Heart left ventricle (tissue), 16 donors: ENCODE measurements at regions not wholly inside any gene's neighbourhood (a gene's known extent, or its start where the extent isn't known, plus 50 kb on each side); places are given as distances from the start of the nearest gene placed in this dataset.

Experiments
- ATAC-seq, 4 donors: fragments of 200-7000 bp; cut with Tn5 transposase; one replicate each; pipeline ENCODE4 v1.9.1; 2020 to 2022; ENCODE audit warnings: moderate library complexity in 4 of 4, mild to moderate bottlenecking in 3 of 4, moderate number of reproducible peaks in 1 of 4
- DNase-seq, 5 donors: peaks; one replicate each; pipeline ENCODE4 v3.0.0-alpha.2; 2020
- H3K27ac ChIP-seq, 12 donors: fragments of 200-600 bp; sonication (generic) in 4 of 12; one replicate each; pipeline versions ENCODE4 v1.5.0 to v1.8.0; 2016 to 2022; ENCODE audit warnings: mild to moderate bottlenecking in 2 of 12
- H3K27me3 ChIP-seq, 9 donors: fragments of 200-600 bp; sonication (generic) in 2 of 9; one replicate each; pipeline versions ENCODE4 v1.5.1 to v1.8.0; 2016 to 2022; ENCODE audit warnings: mild to moderate bottlenecking in 3 of 9
- H3K36me3 ChIP-seq, 9 donors: fragments of 200-600 bp; sonication (generic) in 2 of 9; one replicate each; pipeline versions ENCODE4 v1.5.0 to v1.8.0; 2018 to 2022; ENCODE audit warnings: mild to moderate bottlenecking in 2 of 9
- H3K4me1 ChIP-seq, 12 donors: fragments of 200-600 bp; sonication (generic) in 4 of 12; one replicate each; pipeline versions ENCODE4 v1.5.0 to v1.8.0; 2016 to 2022; ENCODE audit warnings: mild to moderate bottlenecking in 3 of 12
- H3K4me3 ChIP-seq, 12 donors: fragments of 200-600 bp; sonication (generic) in 4 of 12; one replicate each; pipeline versions ENCODE4 v1.5.0 to v1.8.0; 2017 to 2022; ENCODE audit warnings: mild to moderate bottlenecking in 9 of 12, moderate library complexity in 4 of 12
- H3K9me3 ChIP-seq, 12 donors: fragments of 200-600 bp; sonication (generic) in 4 of 12; one replicate each; pipeline versions ENCODE4 v1.5.0 to v1.8.0; 2016 to 2022; ENCODE audit warnings: mild to moderate bottlenecking in 1 of 12
- CTCF ChIP-seq, 12 donors: fragments of 200-600 bp; sonication (generic) in 4 of 12; IDR thresholded peaks; one replicate each; pipeline versions ENCODE4 v1.5.0 to v1.8.0; 2018 to 2022; ENCODE audit warnings: antibody characterized with exemption in 12 of 12, mild to moderate bottlenecking in 5 of 12
- POLR2A ChIP-seq, 2 donors: fragments of 450-650 bp; IDR thresholded peaks; one replicate each; pipeline ENCODE4 v1.6.1; 2017; ENCODE audit warnings: antibody characterized with exemption in 2 of 2, mild to moderate bottlenecking in 2 of 2, moderate library complexity in 2 of 2
- WGBS, 4 donors: extraction: QIAGEN DNeasy Blood & Tissue Kit in 2 of 4; methylation state at CpG; one replicate each; pipeline versions ENCODE4 v1.1.5 to v1.1.7; 2013 to 2018; 5-methylcytosine and 5-hydroxymethylcytosine counted together
- intact Hi-C, 10 donors: fragments of 100-400 bp; cut with DNase I; formaldehyde crosslinking; loops; one replicate each; pipeline versions ENCODE4 v1.11.1 to v1.14.2; 2022
- donor health status: ischemic (EF 13 %, LVEDD 7.1; RV severe dilation, severe dysfunction).
- donor health status: healthy with polysubstance abuse.
- donor health status: DM: no; HTN: yes; CAD: no.
- donor health status: DM: no; HTN: no; CAD: no.
- donor health status: ischemic (EF 25% LVEDD 6.9; RV normal size, moderate dysfunction).
- donor health status: ischemic (EF 25% LVEDD 5.7; RV mildly dilated, moderate dysfunction).
- donor health status: healthy.
- donor health status: DM: yes; HTN: yes; CAD: no.
- donor health status: ischemic (EF 35%, LVEDD 5.7; RV mildly dilated, moderate dysfunction).
- donor health status: nonischemic (EF 11% LVEDD 7.7; RV severe dilation, severe dysfunction).
- donor health status: DM: yes; HTN: yes; CAD: no.
- donor health status: PGD.
- donor health status: ischemic (EF 29% LVEDD 5.4; RV normal size, mild dysfunction).
- donor health status: nonischemic (EF 23%, LVEDD 6.1; RV moderate dilation, normal function).

- DNase-seq = no peak
- TF ChIP-seq POLR2A (IDR thresholded peaks at IDR 0.05) (no peak), CTCF (IDR thresholded peaks at IDR 0.05) (no peak)
- Histone ChIP-seq H3K9me3 (no peaks in the 10 kb centered on the region), H3K4me3 (no peak overlapping the region), H3K27ac (no peak overlapping the region), H3K4me1 (peaks cover 0 to 10% (median 1%) of the 10 kb centered on the region in 12 donors), H3K36me3 (no peaks in the 10 kb centered on the region), H3K27me3 (no peaks in the 10 kb centered on the region)
- WGBS, 4 donors = 24 to 44% (median 29%) methylated on average over 4 of the region's 4 CpGs
- ATAC-seq = no peak
- intact Hi-C loops = loop anchor here in 1 of 10 donors (10.0 kb wide), 1 partner anchor 150 kb away; no protein-coding TSS in a partner anchor
Observed at GRCh38 chr15:35834216-35834830, 288.4 kb upstream of the DPH6 start.

- Histone ChIP-seq H3K27ac (no peak overlapping the region), H3K27me3 (no peaks in the 10 kb centered on the region), H3K4me3 (no peak overlapping the region), H3K4me1 (peaks cover 0 to 10% (median 1%) of the 10 kb centered on the region in 12 donors), H3K9me3 (no peaks in the 10 kb centered on the region), H3K36me3 (no peaks in the 10 kb centered on the region)
- no peak for TF ChIP-seq CTCF (IDR thresholded peaks at IDR 0.05)
- TF ChIP-seq POLR2A (IDR thresholded peaks at IDR 0.05) = no peak
- DNase-seq = no peak
- intact Hi-C loops = loop anchor here in 1 of 10 donors (10.0 kb wide), 1 partner anchor 150 kb away; no protein-coding TSS in a partner anchor
- 64 to 87% (median 82%) methylated on average over 2 of the region's 2 CpGs for WGBS, 4 donors
- no peak for ATAC-seq
Observed at GRCh38 chr15:35834866-35835265, 288.9 kb upstream of the DPH6 start.

- TF ChIP-seq CTCF (IDR thresholded peaks at IDR 0.05) = no peak
- TF ChIP-seq POLR2A (IDR thresholded peaks at IDR 0.05) = no peak
- ATAC-seq = no peak
- no peaks in the 10 kb centered on the region for H3K9me3 ChIP-seq
- 91 to 94% (median 92%) methylated on average over 12 of the region's 12 CpGs for WGBS, 4 donors
- H3K4me3 ChIP-seq = no peak overlapping the region
- H3K27ac ChIP-seq = no peak overlapping the region
- DNase-seq = no peak
- no peaks in the 10 kb centered on the region for H3K27me3 ChIP-seq
- H3K4me1 ChIP-seq = peaks cover 0 to 10% (median 1%) of the 10 kb centered on the region in 12 donors
- no peaks in the 10 kb centered on the region for H3K36me3 ChIP-seq
- intact Hi-C loops = loop anchor here in 1 of 10 donors (10.0 kb wide), 1 partner anchor 154 kb away; no protein-coding TSS in a partner anchor
Observed at GRCh38 chr15:35838424-35839111, 292.6 kb upstream of the DPH6 start.

- TF ChIP-seq POLR2A (IDR thresholded peaks at IDR 0.05) (no peak), CTCF (IDR thresholded peaks at IDR 0.05) (no peak)
- Histone ChIP-seq H3K4me1 (no peaks in the 10 kb centered on the region), H3K27me3 (no peaks in the 10 kb centered on the region), H3K27ac (no peak overlapping the region), H3K9me3 (no peaks in the 10 kb centered on the region), H3K36me3 (no peaks in the 10 kb centered on the region), H3K4me3 (no peak overlapping the region)
- intact Hi-C loops = no loop called here
- DNase-seq (no peak), ATAC-seq (no peak)
- 90 to 94% (median 92%) methylated on average over 3 of the region's 3 CpGs for WGBS, 4 donors
Observed at GRCh38 chr15:35842631-35843030, 296.7 kb upstream of the DPH6 start.
